Common myeloid progenitor, CD34-positive (primary cell): ENCODE measurements at regions not wholly inside any gene's neighbourhood (a gene's known extent, or its start where the extent isn't known, plus 50 kb on each side); places are given as distances from the start of the nearest gene placed in this dataset.
"Not testable (repeated sequence)": the region's sequence is repeated elsewhere in the genome, so short reads cannot be mapped to it uniquely, and the experiment has no call there.

Experiments
- CTCF ChIA-PET: fragments of 350-600 bp; sonication (Branson Sonifier 250); formaldehyde crosslinking; loops from one replicate; lab custom pipeline; 2021; ENCODE audit warnings: antibody characterized with exemption; lab: Charles Lee
- POLR2A ChIA-PET: fragments of 350-600 bp; sonication (Branson Sonifier 250); formaldehyde crosslinking; loops from one replicate; lab custom pipeline; 2021; ENCODE audit warnings: antibody characterized with exemption; lab: Charles Lee
- DNase-seq, 3 donors: peaks; one replicate each; pipeline versions ENCODE4 v3.0.0 to v3.0.0-alpha.2; 2013
- H3K27ac ChIP-seq, 2 experiments: 1 replicate in 1 of 2; 2 replicates in 1 of 2; pipeline ENCODE4 v1.7.0; 2013; ENCODE audit warnings: inconsistent platforms in 2 of 2, low read length in 2 of 2, mild to moderate bottlenecking in 2 of 2, low read depth in 1 of 2, moderate library complexity in 1 of 2; ENCODE audit not compliant: severe bottlenecking in 2 of 2, insufficient read depth in 1 of 2, poor library complexity in 1 of 2
- H3K27me3 ChIP-seq, 5 experiments: replicated peaks in 2 of 5; 1 replicate in 3 of 5; 2 replicates in 2 of 5; pipeline versions ENCODE4 v1.6.1 to v1.7.0; 2013; ENCODE audit warnings: low read length in 4 of 5, mild to moderate bottlenecking in 2 of 5, moderate library complexity in 2 of 5, inconsistent platforms in 1 of 5; ENCODE audit not compliant: insufficient read depth in 5 of 5, control insufficient read depth in 4 of 5
- H3K36me3 ChIP-seq, 4 experiments: 1 replicate in 2 of 4; 2 replicates in 2 of 4; pipeline versions ENCODE4 v1.6.1 to v1.7.0; 2013; ENCODE audit warnings: low read length in 3 of 4, control low read depth in 1 of 4, mild to moderate bottlenecking in 1 of 4; ENCODE audit not compliant: control insufficient read depth in 4 of 4, insufficient read depth in 4 of 4
- H3K4me1 ChIP-seq, 4 experiments: 1 replicate in 3 of 4; 2 replicates in 1 of 4; pipeline versions ENCODE4 v1.6.1 to v1.7.1; 2013; ENCODE audit warnings: low read length in 3 of 4, mild to moderate bottlenecking in 3 of 4, control low read depth in 1 of 4, inconsistent platforms in 1 of 4, moderate library complexity in 1 of 4; ENCODE audit not compliant: control insufficient read depth in 4 of 4, insufficient read depth in 4 of 4; ENCODE audit errors: control extremely low read depth in 1 of 4
- H3K4me3 ChIP-seq, 7 experiments: 1 replicate in 4 of 7; 2 replicates in 3 of 7; pipeline versions ENCODE4 v1.5.1 to v1.7.0; 2013; ENCODE audit warnings: mild to moderate bottlenecking in 7 of 7, low read length in 6 of 7, moderate library complexity in 6 of 7, inconsistent platforms in 2 of 7, low read depth in 2 of 7, control low read depth in 1 of 7; ENCODE audit not compliant: insufficient read depth in 4 of 7, control insufficient read depth in 1 of 7; ENCODE audit errors: extremely low read depth in 1 of 7
- H3K9me3 ChIP-seq, 5 experiments: 1 replicate in 4 of 5; 2 replicates in 1 of 5; pipeline versions ENCODE4 v1.6.1 to v1.7.1; 2013; ENCODE audit warnings: low read length in 4 of 5, mild to moderate bottlenecking in 2 of 5, inconsistent platforms in 1 of 5, low read depth in 1 of 5, moderate library complexity in 1 of 5; ENCODE audit not compliant: control insufficient read depth in 4 of 5, insufficient read depth in 2 of 5; ENCODE audit errors: control extremely low read depth in 1 of 5
- WGBS: methylation state at CpG from one replicate; pipeline ENCODE4 v1.1.5; 2013; ENCODE audit not compliant: insufficient coverage; 5-methylcytosine and 5-hydroxymethylcytosine counted together

DNA sequence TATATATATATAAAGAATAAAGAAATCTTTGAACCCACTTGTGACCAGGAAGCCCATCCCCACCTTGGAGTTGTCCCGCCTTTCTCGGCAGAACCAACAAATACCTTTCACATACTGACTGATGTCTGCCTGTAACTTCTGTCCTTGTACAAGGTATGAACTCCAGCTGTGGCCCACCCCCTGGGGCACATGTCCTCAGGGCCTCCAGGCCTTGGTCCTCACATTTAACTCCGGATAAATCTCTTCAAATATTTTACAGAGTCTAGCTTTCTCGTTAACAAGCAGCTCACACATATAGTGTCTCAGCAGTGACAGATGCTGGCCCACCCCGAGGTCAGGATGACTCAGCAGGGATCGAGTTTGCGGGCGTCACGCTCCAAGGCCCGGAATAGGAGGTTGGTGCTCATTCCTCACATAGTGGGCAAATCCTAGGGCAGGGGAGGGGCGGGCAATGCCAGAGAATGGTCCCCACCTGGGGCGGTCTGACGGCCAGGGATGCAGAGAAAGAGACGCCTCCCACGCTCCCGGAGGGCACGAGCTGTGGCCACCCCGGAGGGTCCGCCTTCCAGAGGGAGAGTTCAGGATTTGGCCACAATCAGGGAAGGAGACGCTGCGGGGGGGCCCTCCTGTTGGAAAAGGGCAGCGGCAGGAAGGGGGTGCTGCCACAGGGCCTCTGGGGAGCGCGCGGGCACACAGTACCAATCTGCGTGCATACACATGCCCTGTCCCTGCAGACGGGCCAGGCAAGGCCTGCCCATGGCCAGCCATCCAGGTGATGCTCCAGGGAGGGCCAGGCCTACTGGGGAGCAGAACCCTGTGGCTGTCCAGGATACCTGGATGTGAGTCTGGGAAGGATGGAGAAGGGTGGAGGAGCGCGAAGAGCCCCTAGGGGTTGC lies 87.8 kb upstream of the METTL9 start:
- 61% methylated on average over 26 of the region's 29 CpGs for WGBS
- POLR2A ChIA-PET, H3K4me3 ChIP-seq: not testable (repeated sequence)

DNA sequence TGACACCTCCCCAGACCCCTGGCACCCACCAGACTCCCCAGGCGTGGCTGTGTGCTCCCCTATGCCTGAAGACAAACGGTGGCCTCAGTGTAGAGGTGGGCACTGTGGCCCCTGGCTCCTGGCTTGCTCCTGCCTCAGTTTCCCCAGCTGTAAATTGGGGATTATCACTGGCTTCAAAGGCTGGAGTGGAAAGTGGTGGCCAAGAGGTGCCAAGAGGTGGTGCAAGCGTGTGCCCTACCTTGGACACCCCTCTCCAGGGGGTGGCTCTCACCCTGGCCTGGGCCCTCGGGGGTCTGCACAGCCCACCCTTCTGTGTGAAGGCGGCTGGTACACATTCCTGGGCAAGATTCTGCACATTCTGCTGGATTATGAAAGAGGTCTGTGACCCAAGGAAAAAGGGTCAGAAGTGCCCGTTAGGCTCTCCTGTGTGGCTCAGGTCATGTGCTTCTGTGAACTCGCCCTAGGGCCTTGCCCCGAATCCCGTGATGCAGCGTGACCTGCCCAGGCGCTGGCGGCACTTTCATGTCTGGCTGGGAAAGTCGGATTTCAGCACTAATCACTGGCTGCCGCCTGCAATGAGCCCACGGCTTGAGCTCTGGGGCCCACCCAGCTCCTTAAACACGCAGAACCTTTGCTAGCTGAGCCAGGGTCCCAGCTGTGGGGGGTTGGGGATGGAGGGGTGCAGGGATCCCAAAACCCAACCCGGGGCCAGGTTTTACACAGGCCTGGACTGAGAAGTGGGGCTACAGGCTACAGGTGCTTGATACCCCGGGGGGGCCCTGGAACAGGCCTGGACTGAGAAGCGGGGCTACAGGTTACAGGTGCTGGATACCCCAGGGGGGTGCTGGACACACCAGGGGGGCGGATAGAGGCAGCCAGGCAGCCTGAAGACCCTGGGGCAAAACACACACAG lies 86.8 kb upstream of the METTL9 start:
- POLR2A ChIA-PET, H3K4me3 ChIP-seq, H3K9me3 ChIP-seq, H3K27me3 ChIP-seq, DNase-seq, CTCF ChIA-PET: not testable (repeated sequence)
- 94% methylated on average over 13 of the region's 20 CpGs for WGBS
- Histone ChIP-seq H3K4me1 (peaks cover 0 to 45% (median 27%) of the 10 kb centered on the region in 4 experiments), H3K36me3 (peaks cover 2 to 15% (median 6%) of the 10 kb centered on the region in 4 experiments), H3K27ac (peak overlapping the region in 1 of 2 experiments; percentile 61)

More for the DNA sequence above, 87.8 kb upstream of the METTL9 start:
- CTCF ChIA-PET = interaction anchor here (1.4 kb wide), 1 partner anchor 17 kb away, joined by 4 read pairs; no protein-coding TSS in a partner anchor
- H3K27me3 ChIP-seq, H3K9me3 ChIP-seq: not testable (repeated sequence)
- peaks cover 2 to 15% (median 6%) of the 10 kb centered on the region in 4 experiments for H3K36me3 ChIP-seq
- H3K27ac ChIP-seq = peak overlapping the region in 1 of 2 experiments; percentile 61
- H3K4me1 ChIP-seq = peaks cover 0 to 55% (median 37%) of the 10 kb centered on the region in 4 experiments
- peak in 2 of 3 donors; percentile 63 to 72 for DNase-seq

- DNase-seq, H3K27ac ChIP-seq, CTCF ChIA-PET, H3K9me3 ChIP-seq, POLR2A ChIA-PET, H3K4me3 ChIP-seq, H3K27me3 ChIP-seq: not testable (repeated sequence)
- 96% methylated on average over 8 of the region's 9 CpGs for WGBS
- peaks cover 2 to 12% (median 5%) of the 10 kb centered on the region in 4 experiments for H3K36me3 ChIP-seq
- peaks cover 0 to 43% (median 26%) of the 10 kb centered on the region in 4 experiments for H3K4me1 ChIP-seq
Measured at GRCh38 chr16:21513337-21513741, 86.0 kb upstream of the METTL9 start.

- CTCF ChIA-PET, H3K9me3 ChIP-seq, DNase-seq, H3K27me3 ChIP-seq, H3K27ac ChIP-seq, POLR2A ChIA-PET, H3K4me3 ChIP-seq: not testable (repeated sequence)
- peaks cover 0 to 40% (median 28%) of the 10 kb centered on the region in 4 experiments for H3K4me1 ChIP-seq
- H3K36me3 ChIP-seq = peaks cover 2 to 12% (median 4%) of the 10 kb centered on the region in 4 experiments
- 57% methylated on average over 6 of the region's 18 CpGs for WGBS
Measured at GRCh38 chr16:21513812-21514473, 85.4 kb upstream of the METTL9 start.

GRCh38 chr16:21514474-21514840 lies 84.9 kb upstream of the METTL9 start:
- H3K36me3 ChIP-seq, H3K27me3 ChIP-seq, POLR2A ChIA-PET, H3K9me3 ChIP-seq, H3K27ac ChIP-seq, CTCF ChIA-PET, DNase-seq, H3K4me3 ChIP-seq: not testable (repeated sequence)
- 84% methylated on average over 7 of the region's 14 CpGs for WGBS
- H3K4me1 ChIP-seq = peaks cover 0 to 35% (median 30%) of the 10 kb centered on the region in 4 experiments

- DNase-seq, H3K27me3 ChIP-seq, H3K27ac ChIP-seq, CTCF ChIA-PET, POLR2A ChIA-PET, H3K9me3 ChIP-seq, H3K4me3 ChIP-seq, H3K36me3 ChIP-seq: not testable (repeated sequence)
- peaks cover 0 to 30% (median 22%) of the 10 kb centered on the region in 4 experiments for H3K4me1 ChIP-seq
- 100% methylated on average over 4 of the region's 9 CpGs for WGBS
Measured at GRCh38 chr16:21516705-21517040, 82.7 kb upstream of the METTL9 start.
